ENCODE measurements at regions not wholly inside any gene's neighbourhood (a gene's known extent, or its start where the extent isn't known, plus 50 kb on each side); places are given as distances from the start of the nearest gene placed in this dataset.

- TF ChIP-seq CTCF (IDR thresholded peaks at IDR 0.05) (no peak), POLR2A (IDR thresholded peaks at IDR 0.05) (no peak)
Measured at GRCh38 chr6:108766419-108766818, 81.8 kb upstream of the ARMC2 start.

Data from vagina (tissue), 2 donors.